HCT116 (cell line): ENCODE measurements at regions not wholly inside any gene's neighbourhood (a gene's known extent, or its start where the extent isn't known, plus 50 kb on each side); places are given as distances from the start of the nearest gene placed in this dataset.
A peak's percentile ranks its signal among the peaks of the same experiment; 100 is the strongest.

ENCODE experiments used
- ATAC-seq: fragments of 200-7000 bp; cut with Tn5 transposase; 2 replicates; pipeline ENCODE4 v1.9.1; 2020; ENCODE audit warnings: mild to moderate bottlenecking, moderate library complexity
- BruUV-seq: library from RNA; stranded (reverse); fragments of 400-500 nt; replicated peaks from 2 replicates; lab custom pipeline; 2021; lab: Mats Ljungman, UMichigan
- CTCF ChIA-PET: fragments of 300-600 bp; sonication (Branson Sonifier 250); formaldehyde crosslinking; loops from one replicate; lab custom pipeline; 2021; ENCODE audit warnings: antibody characterized with exemption; lab: Charles Lee
- POLR2A ChIA-PET: fragments of 300-600, 350-600 bp; sonication (Branson Sonifier 250); formaldehyde crosslinking; loops from one replicate; lab custom pipeline; 2021; ENCODE audit warnings: antibody characterized with exemption; lab: Charles Lee
- RAD21 ChIA-PET, 2 experiments: fragments of 300-600 bp; sonication (Branson Sonifier 250); formaldehyde crosslinking; loops; one replicate each; lab custom pipeline; 2023; ENCODE audit warnings: low total read pairs in 2 of 2; ENCODE audit not compliant: uncharacterized antibody in 2 of 2, unreplicated experiment in 2 of 2, low non-redundant PET in 1 of 2; lab: Charles Lee
- DNase-seq: peaks from one replicate; pipeline ENCODE4 v3.0.0-alpha.2; 2010; ENCODE audit warnings: low read depth, low spot score
- H2AFZ ChIP-seq: fragments of 200-600 bp; shearing (Covaris generic), sonication (generic); 2 replicates; pipeline ENCODE4 v1.6.1; 2017; ENCODE audit warnings: low read depth, mixed run types, mixed read lengths, antibody characterized with exemption, low read length; ENCODE audit not compliant: poor library complexity, severe bottlenecking
- H3K27ac ChIP-seq: 2 replicates; pipeline ENCODE4 v1.5.1; 2012; ENCODE audit warnings: low read depth, low read length
- H3K27me3 ChIP-seq: fragments of 200-600 bp; sonication (generic); 2 replicates; pipeline ENCODE4 v1.6.1; 2016; ENCODE audit warnings: mixed run types, low read length, mixed read lengths; ENCODE audit not compliant: insufficient read depth
- H3K36me3 ChIP-seq, 2 experiments: fragments of 200-500 bp in 1 of 2; fragments of 200-600 bp in 1 of 2; sonication (Bioruptor generic) in 1 of 2; sonication (generic) in 1 of 2; 2 replicates each; pipeline versions ENCODE4 v1.5.1 to v1.6.1; 2014 to 2016; ENCODE audit warnings: low read length in 2 of 2, inconsistent platforms in 1 of 2, mixed read lengths in 1 of 2, mixed run types in 1 of 2; ENCODE audit not compliant: insufficient read depth in 2 of 2, control insufficient read depth in 1 of 2
- H3K4me1 ChIP-seq, 2 experiments: fragments of 200-600 bp in 1 of 2; sonication (generic) in 1 of 2; 2 replicates each; pipeline versions ENCODE4 v1.5.1 to v1.6.1; 2012 to 2017; ENCODE audit warnings: low read length in 2 of 2, inconsistent platforms in 1 of 2, mild to moderate bottlenecking in 1 of 2, mixed read lengths in 1 of 2, mixed run types in 1 of 2, moderate library complexity in 1 of 2; ENCODE audit not compliant: insufficient read depth in 2 of 2, control insufficient read depth in 1 of 2
- H3K4me2 ChIP-seq: fragments of 200-600 bp; sonication (generic); 2 replicates; pipeline ENCODE4 v1.6.1; 2017; ENCODE audit warnings: mixed run types, low read length, mixed read lengths
- H3K4me3 ChIP-seq, 2 experiments: fragments of 200-600 bp in 1 of 2; sonication (generic) in 1 of 2; replicated peaks in 1 of 2; 2 replicates each; pipeline ENCODE4 v1.5.1; 2011 to 2016; ENCODE audit warnings: low read length in 2 of 2, control low read depth in 1 of 2, low read depth in 1 of 2, mild to moderate bottlenecking in 1 of 2, mixed read lengths in 1 of 2, mixed run types in 1 of 2
- H3K79me2 ChIP-seq: fragments of 200-600 bp; sonication (generic); 2 replicates; pipeline ENCODE4 v1.6.1; 2017; ENCODE audit warnings: mild to moderate bottlenecking, mixed run types, low read length, moderate library complexity, mixed read lengths; ENCODE audit not compliant: insufficient read depth
- H3K9ac ChIP-seq: fragments of 200-600 bp; sonication (generic); 2 replicates; pipeline ENCODE4 v1.6.1; 2016; ENCODE audit warnings: low read length, mixed read lengths
- H3K9me2 ChIP-seq: fragments of 200-600 bp; sonication (generic), shearing (Covaris generic); 2 replicates; pipeline ENCODE4 v1.6.1; 2017; ENCODE audit warnings: mixed run types, mild to moderate bottlenecking, moderate library complexity; ENCODE audit not compliant: insufficient read depth
- H3K9me3 ChIP-seq, 2 experiments: fragments of 200-500 bp in 1 of 2; fragments of 200-600 bp in 1 of 2; sonication (Bioruptor generic) in 1 of 2; sonication (generic) in 1 of 2; 2 replicates each; pipeline ENCODE4 v1.6.1; 2014 to 2017; ENCODE audit warnings: low read length in 2 of 2, mixed read lengths in 2 of 2, inconsistent platforms in 1 of 2, low read depth in 1 of 2, mild to moderate bottlenecking in 1 of 2, mixed run types in 1 of 2, moderate library complexity in 1 of 2; ENCODE audit not compliant: control insufficient read depth in 1 of 2, insufficient read depth in 1 of 2
- H4K20me1 ChIP-seq: fragments of 200-600 bp; sonication (generic), shearing (Covaris generic); 2 replicates; pipeline ENCODE4 v1.6.1; 2017; ENCODE audit warnings: mixed run types, mild to moderate bottlenecking, moderate library complexity; ENCODE audit not compliant: insufficient read depth
- ATF3 ChIP-seq: IDR thresholded peaks from 2 replicates; pipeline ENCODE4 v1.6.1; 2012
- CBX3 ChIP-seq: IDR thresholded peaks from 2 replicates; pipeline ENCODE4 v1.6.1; 2012; ENCODE audit warnings: low read depth
- CEBPB ChIP-seq: IDR thresholded peaks from 2 replicates; pipeline ENCODE4 v1.6.1; 2012; ENCODE audit warnings: low read depth
- EGR1 ChIP-seq: IDR thresholded peaks from 2 replicates; pipeline ENCODE4 v1.6.1; 2012; ENCODE audit warnings: low read depth
- ELF1 ChIP-seq: IDR thresholded peaks from 2 replicates; pipeline ENCODE4 v1.6.1; 2012; ENCODE audit warnings: low read depth, borderline replicate concordance
- FOSL1 ChIP-seq: IDR thresholded peaks from 2 replicates; pipeline ENCODE4 v1.6.1; 2012; ENCODE audit warnings: low read depth
- JUND ChIP-seq: IDR thresholded peaks from 2 replicates; pipeline ENCODE4 v1.6.1; 2012
- MAX ChIP-seq: IDR thresholded peaks from 2 replicates; pipeline ENCODE4 v1.6.1; 2012
- POLR2AphosphoS5 ChIP-seq: IDR thresholded peaks from 2 replicates; pipeline ENCODE4 v1.6.1; 2011; ENCODE audit warnings: mild to moderate bottlenecking, low read depth, low read length, moderate library complexity
- RAD21 ChIP-seq: IDR thresholded peaks from 2 replicates; pipeline ENCODE4 v1.6.1; 2012; ENCODE audit warnings: low read depth, mild to moderate bottlenecking
- SIN3A ChIP-seq: IDR thresholded peaks from 2 replicates; pipeline ENCODE4 v1.6.1; 2012; ENCODE audit warnings: low read depth
- SP1 ChIP-seq: IDR thresholded peaks from 2 replicates; pipeline ENCODE4 v1.6.1; 2012; ENCODE audit warnings: low read depth
- SRF ChIP-seq: IDR thresholded peaks from 2 replicates; pipeline ENCODE4 v1.6.1; 2012; ENCODE audit warnings: low read depth
- TCF7L2 ChIP-seq: IDR thresholded peaks from 2 replicates; pipeline ENCODE4 v1.7.0; 2011; ENCODE audit warnings: borderline replicate concordance, inconsistent platforms; ENCODE audit not compliant: insufficient read depth, insufficient read length; ENCODE audit errors: extremely low read depth
- YY1 ChIP-seq: IDR thresholded peaks from 2 replicates; pipeline ENCODE4 v1.6.1; 2011; ENCODE audit warnings: low read length, low read depth, moderate library complexity, mild to moderate bottlenecking; ENCODE audit not compliant: insufficient replicate concordance; ENCODE audit errors: extremely low read depth
- ZBTB33 ChIP-seq: IDR thresholded peaks from 2 replicates; pipeline ENCODE4 v1.6.1; 2011; ENCODE audit warnings: mild to moderate bottlenecking, low read length, moderate library complexity; ENCODE audit not compliant: insufficient replicate concordance; ENCODE audit errors: extremely low read depth
- ZNF274 ChIP-seq: fragments of 200-500 bp; sonication (Bioruptor generic); IDR thresholded peaks from 2 replicates; pipeline ENCODE4 v1.6.1; 2014; ENCODE audit warnings: mild to moderate bottlenecking, low read depth, low read length, inconsistent platforms
- intact Hi-C: fragments of 100-400 bp; cut with micrococcal nuclease; formaldehyde crosslinking; loops from 2 replicates; pipeline ENCODE4 v1.10.0; 2022

- H4K20me1 ChIP-seq: no peaks in the 10 kb centered on the region
- CTCF ChIA-PET: interaction anchor here (1.5 kb wide), 1 partner anchor 80 kb away, joined by 3 read pairs; no protein-coding TSS in a partner anchor
- no peaks in the 10 kb centered on the region for H3K79me2 ChIP-seq
Observed at GRCh38 chr6:133757335-133757734, 131.6 kb upstream of the TCF21 start.

GRCh38 chr6:133758815-133759335 lies 130.0 kb upstream of the TCF21 start:
- Histone ChIP-seq H3K9me3 (no peaks in the 10 kb centered on the region), H3K79me2 (no peaks in the 10 kb centered on the region), H3K4me1 (peaks cover 0 to 4% of the 10 kb centered on the region in 2 experiments; a peak in 1 of 4 replicates), H3K9ac (no peak overlapping the region), H3K27ac (no peak overlapping the region), H3K4me3 (no peak overlapping the region), H2AFZ (no peak overlapping the region), H3K36me3 (no peaks in the 10 kb centered on the region), H3K9me2 (no peaks in the 10 kb centered on the region), H4K20me1 (no peaks in the 10 kb centered on the region), H3K27me3 (no peaks in the 10 kb centered on the region), H3K4me2 (no peak overlapping the region)
- POLR2A ChIA-PET: interaction anchor here (0.6 kb wide), 1 partner anchor 13 kb away, joined by 3 read pairs; no protein-coding TSS in a partner anchor
- DNase-seq (no peak), ATAC-seq (no peak)
- no TSS peak for BruUV-seq
- intact Hi-C loops: no loop called here
- CTCF ChIA-PET: no interaction called here
- RAD21 ChIA-PET: no interaction called here
- TF ChIP-seq MAX (no peak), FOSL1 (no peak), CEBPB (no peak), ATF3 (no peak), SIN3A (no peak), ZNF274 (no peak), TCF7L2 (no peak), JUND (no peak), EGR1 (no peak), ELF1 (no peak), SP1 (no peak), SRF (no peak), ZBTB33 (no peak), CBX3 (no peak)

More at GRCh38 chr6:133757335-133757734, 131.6 kb upstream of the TCF21 start:
- no TSS peak for BruUV-seq
- H2AFZ ChIP-seq: no peak overlapping the region
- H3K36me3 ChIP-seq: no peaks in the 10 kb centered on the region
- no peaks in the 10 kb centered on the region for H3K9me2 ChIP-seq
- no peak overlapping the region for H3K4me2 ChIP-seq
- peaks cover 0 to 3% of the 10 kb centered on the region in 2 experiments; a peak in 1 of 4 replicates for H3K4me1 ChIP-seq
- ATAC-seq (no peak), DNase-seq (no peak)
- no peak for TF ChIP-seq YY1
- TF ChIP-seq FOSL1: no peak
- TF ChIP-seq EGR1: no peak
- TF ChIP-seq RAD21: no peak
- TF ChIP-seq POLR2AphosphoS5: no peak
- no peak for TF ChIP-seq CBX3
- TF ChIP-seq TCF7L2: no peak
- TF ChIP-seq SRF: no peak
- no peak for TF ChIP-seq JUND
- no peak for TF ChIP-seq SIN3A
- no peak for TF ChIP-seq CEBPB
- TF ChIP-seq SP1: no peak
- no peak overlapping the region for H3K9ac ChIP-seq
- POLR2A ChIA-PET: no interaction called here
- no peak overlapping the region for H3K4me3 ChIP-seq
- H3K27ac ChIP-seq: peak overlapping the region; percentile 46; the same call in 1 of the 2 replicates
- RAD21 ChIA-PET: no interaction called here
- intact Hi-C loops: no loop called here
- no peaks in the 10 kb centered on the region for H3K27me3 ChIP-seq
- H3K9me3 ChIP-seq: no peaks in the 10 kb centered on the region
